ENCODE measurements at regions not wholly inside any gene's neighbourhood (a gene's known extent, or its start where the extent isn't known, plus 50 kb on each side); places are given as distances from the start of the nearest gene placed in this dataset.

DNA sequence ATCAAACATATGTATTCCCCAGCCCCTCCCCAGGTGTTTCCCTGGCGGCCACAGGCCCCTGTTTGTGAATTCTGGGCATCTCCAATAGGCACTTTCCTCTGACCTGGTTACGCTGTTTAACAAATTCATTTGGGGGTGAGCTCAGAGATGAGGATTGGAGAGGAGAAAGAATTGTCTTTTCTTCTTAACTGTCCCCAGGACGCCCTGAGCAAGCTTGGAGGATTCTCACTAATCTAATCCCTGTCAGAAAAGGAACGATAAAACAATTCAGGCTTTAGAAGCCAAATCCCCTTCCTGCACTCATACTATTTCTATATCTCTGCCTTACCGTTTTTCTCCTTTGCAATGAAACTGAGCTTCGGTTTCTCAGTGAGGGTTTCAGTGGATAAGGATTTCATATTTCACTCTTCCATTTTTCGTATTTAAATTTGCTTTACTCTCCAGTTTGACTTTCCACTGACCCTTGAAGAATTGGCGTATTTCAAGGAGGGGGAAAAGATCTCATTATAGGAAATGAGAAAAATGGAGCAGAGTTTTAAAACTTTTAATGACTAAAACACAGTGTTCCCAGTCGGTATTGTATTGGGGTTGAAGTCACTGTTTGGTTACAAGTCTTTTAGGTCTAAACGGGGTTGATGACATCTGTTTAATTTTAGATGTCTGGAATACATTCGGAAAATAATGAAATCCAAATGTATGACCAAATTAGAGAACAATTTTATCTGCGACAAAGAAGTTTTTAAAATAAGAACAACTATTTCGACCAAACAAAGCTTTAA is 180.1 kb downstream of the MACROH2A1 start:
- no peak for DNase-seq
- Histone ChIP-seq H3K36me3 (ENCODE audit: control insufficient read depth in 1 of 2, insufficient read depth in 2 of 2, low read length in 2 of 2) (no peaks in the 10 kb centered on the region), H3K4me1 (ENCODE audit: control insufficient read depth in 1 of 2, insufficient read depth in 2 of 2, low read length in 2 of 2) (no peaks in the 10 kb centered on the region), H2BK12ac (ENCODE audit: low read length) (no peak overlapping the region), H3K9me3 (ENCODE audit: insufficient read depth, low read depth, low read length) (peaks cover 2% of the 10 kb centered on the region), H2AK5ac (ENCODE audit: low read length) (no peak overlapping the region), H3K27me3 (ENCODE audit: insufficient read depth, low read length) (no peaks in the 10 kb centered on the region), H2AFZ (ENCODE audit: insufficient read depth, low read length, poor library complexity) (no peak overlapping the region), H3K4me3 (ENCODE audit: low read depth, low read length) (no peak overlapping the region), H3K23ac (ENCODE audit: low read length) (no peak overlapping the region), H4K91ac (ENCODE audit: low read depth, low read length) (no peak overlapping the region), H4K8ac (ENCODE audit: low read depth, low read length) (no peak overlapping the region), H2BK120ac (ENCODE audit: insufficient read depth, low read length, poor library complexity) (no peak overlapping the region), H3K9ac (ENCODE audit: low read length) (no peak overlapping the region), H3K79me2 (ENCODE audit: control insufficient read depth, insufficient read depth, low read length, poor library complexity) (no peaks in the 10 kb centered on the region), H3K4me2 (ENCODE audit: low read length) (no peak overlapping the region), H2BK5ac (ENCODE audit: low read depth, low read length, poor library complexity) (no peak overlapping the region), H3K79me1 (ENCODE audit: low read length) (no peaks in the 10 kb centered on the region), H3K27ac (ENCODE audit: low read depth, low read length) (no peak overlapping the region), H3K18ac (ENCODE audit: low read length) (no peak overlapping the region), H3K4ac (ENCODE audit: low read depth, low read length) (no peak overlapping the region), H4K12ac (ENCODE audit: low read depth, low read length) (no peak overlapping the region), H3K14ac (ENCODE audit: low read length) (no peak overlapping the region)
- no CpG with 5 or more reads among the region's 13 CpGs for WGBS (ENCODE audit: extremely low coverage, insufficient coverage, insufficient read length)

DNA sequence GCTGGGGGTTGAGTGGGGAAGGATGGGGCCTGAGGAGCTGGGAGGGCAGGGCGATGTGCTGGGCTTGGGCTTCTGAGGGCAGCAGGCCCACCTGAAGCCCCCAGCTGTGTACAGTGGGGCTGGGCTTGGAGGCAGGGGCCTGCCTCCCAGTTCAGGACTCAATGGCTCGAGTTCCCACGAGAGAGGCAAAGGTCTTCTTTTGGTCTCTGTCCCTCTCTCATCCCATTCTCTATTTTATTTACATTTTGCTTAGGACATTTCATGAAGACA is 180.6 kb downstream of the MACROH2A1 start:
- no peak overlapping the region for H3K4me3 ChIP-seq (ENCODE audit: low read depth, low read length)
- H3K9me3 ChIP-seq (ENCODE audit: insufficient read depth, low read depth, low read length): peaks cover 2% of the 10 kb centered on the region
- H2BK12ac ChIP-seq (ENCODE audit: low read length): no peak overlapping the region
- DNase-seq: no peak
- H3K79me1 ChIP-seq (ENCODE audit: low read length): no peaks in the 10 kb centered on the region
- H3K36me3 ChIP-seq (ENCODE audit: control insufficient read depth in 1 of 2, insufficient read depth in 2 of 2, low read length in 2 of 2): no peaks in the 10 kb centered on the region
- no peaks in the 10 kb centered on the region for H3K79me2 ChIP-seq (ENCODE audit: control insufficient read depth, insufficient read depth, low read length, poor library complexity)
- no peaks in the 10 kb centered on the region for H3K27me3 ChIP-seq (ENCODE audit: insufficient read depth, low read length)
- H3K23ac ChIP-seq (ENCODE audit: low read length): no peak overlapping the region
- no peak overlapping the region for H4K8ac ChIP-seq (ENCODE audit: low read depth, low read length)
- no peak overlapping the region for H2BK120ac ChIP-seq (ENCODE audit: insufficient read depth, low read length, poor library complexity)
- H3K9ac ChIP-seq (ENCODE audit: low read length): no peak overlapping the region
- H2AFZ ChIP-seq (ENCODE audit: insufficient read depth, low read length, poor library complexity): no peak overlapping the region
- H3K4me2 ChIP-seq (ENCODE audit: low read length): no peak overlapping the region
- H3K14ac ChIP-seq (ENCODE audit: low read length): no peak overlapping the region
- H2AK5ac ChIP-seq (ENCODE audit: low read length): no peak overlapping the region
- no peak overlapping the region for H3K27ac ChIP-seq (ENCODE audit: low read depth, low read length)
- H4K12ac ChIP-seq (ENCODE audit: low read depth, low read length): no peak overlapping the region
- H2BK5ac ChIP-seq (ENCODE audit: low read depth, low read length, poor library complexity): no peak overlapping the region
- H3K4me1 ChIP-seq (ENCODE audit: control insufficient read depth in 1 of 2, insufficient read depth in 2 of 2, low read length in 2 of 2): no peaks in the 10 kb centered on the region
- H3K18ac ChIP-seq (ENCODE audit: low read length): no peak overlapping the region
- no peak overlapping the region for H4K91ac ChIP-seq (ENCODE audit: low read depth, low read length)
- no peak overlapping the region for H3K4ac ChIP-seq (ENCODE audit: low read depth, low read length)
- no CpG with 5 or more reads among the region's 3 CpGs for WGBS (ENCODE audit: extremely low coverage, insufficient coverage, insufficient read length)

DNA sequence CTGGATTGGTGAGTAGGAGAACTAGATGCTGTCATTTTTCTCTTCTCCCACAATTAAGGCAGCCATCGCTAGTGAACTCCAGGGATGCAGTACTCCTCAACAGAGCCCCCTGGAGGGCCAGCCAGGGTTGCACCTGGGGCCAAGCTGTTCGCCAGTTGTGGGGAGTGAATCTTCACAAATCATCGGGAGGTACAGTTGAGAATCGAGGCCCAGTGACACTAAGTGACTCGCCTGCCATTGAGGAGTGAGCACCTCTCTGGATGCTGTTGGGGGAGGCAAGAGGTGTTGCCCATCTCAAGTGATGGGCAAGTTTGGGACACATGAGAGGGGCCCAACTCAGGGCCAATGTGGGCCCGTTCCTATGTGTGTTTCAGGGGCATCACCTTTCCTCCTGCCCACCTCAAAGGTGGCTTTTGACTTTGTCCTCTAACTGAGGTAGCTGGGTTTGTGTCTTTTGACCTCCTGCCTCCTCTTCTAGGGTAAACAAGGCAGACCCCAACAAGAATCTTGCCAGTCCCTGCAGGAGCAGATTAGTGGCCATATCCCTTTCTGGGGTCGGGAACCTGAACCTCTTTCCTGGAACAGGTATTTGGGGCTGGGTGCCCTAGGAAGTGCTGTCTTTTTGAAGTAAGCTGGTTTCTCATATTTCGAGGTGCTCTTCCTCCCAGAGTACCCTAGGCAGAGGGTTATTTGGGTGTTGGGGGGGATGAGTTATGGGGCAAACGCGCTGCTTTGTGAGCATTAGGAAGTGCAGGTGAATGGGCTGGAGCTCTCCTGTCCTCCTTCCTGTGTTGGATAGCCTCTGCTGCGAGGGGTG is 181.2 kb downstream of the MACROH2A1 start:
- Histone ChIP-seq H2AK5ac (ENCODE audit: low read length) (no peak overlapping the region), H3K4ac (ENCODE audit: low read depth, low read length) (no peak overlapping the region), H3K4me1 (ENCODE audit: control insufficient read depth in 1 of 2, insufficient read depth in 2 of 2, low read length in 2 of 2) (no peaks in the 10 kb centered on the region), H3K14ac (ENCODE audit: low read length) (no peak overlapping the region), H3K23ac (ENCODE audit: low read length) (no peak overlapping the region), H4K91ac (ENCODE audit: low read depth, low read length) (no peak overlapping the region), H2AFZ (ENCODE audit: insufficient read depth, low read length, poor library complexity) (no peak overlapping the region), H3K9me3 (ENCODE audit: insufficient read depth, low read depth, low read length) (peaks cover 2% of the 10 kb centered on the region), H3K4me2 (ENCODE audit: low read length) (no peak overlapping the region), H3K27ac (ENCODE audit: low read depth, low read length) (no peak overlapping the region), H3K27me3 (ENCODE audit: insufficient read depth, low read length) (no peaks in the 10 kb centered on the region), H3K18ac (ENCODE audit: low read length) (no peak overlapping the region), H3K4me3 (ENCODE audit: low read depth, low read length) (no peak overlapping the region), H2BK120ac (ENCODE audit: insufficient read depth, low read length, poor library complexity) (no peak overlapping the region), H2BK5ac (ENCODE audit: low read depth, low read length, poor library complexity) (no peak overlapping the region), H3K79me2 (ENCODE audit: control insufficient read depth, insufficient read depth, low read length, poor library complexity) (no peaks in the 10 kb centered on the region), H3K79me1 (ENCODE audit: low read length) (no peaks in the 10 kb centered on the region), H4K8ac (ENCODE audit: low read depth, low read length) (no peak overlapping the region), H3K9ac (ENCODE audit: low read length) (no peak overlapping the region), H4K12ac (ENCODE audit: low read depth, low read length) (no peak overlapping the region), H2BK12ac (ENCODE audit: low read length) (no peak overlapping the region), H3K36me3 (ENCODE audit: control insufficient read depth in 1 of 2, insufficient read depth in 2 of 2, low read length in 2 of 2) (no peaks in the 10 kb centered on the region)
- DNase-seq: no peak
- no CpG with 5 or more reads among the region's 11 CpGs for WGBS (ENCODE audit: extremely low coverage, insufficient coverage, insufficient read length)

DNA sequence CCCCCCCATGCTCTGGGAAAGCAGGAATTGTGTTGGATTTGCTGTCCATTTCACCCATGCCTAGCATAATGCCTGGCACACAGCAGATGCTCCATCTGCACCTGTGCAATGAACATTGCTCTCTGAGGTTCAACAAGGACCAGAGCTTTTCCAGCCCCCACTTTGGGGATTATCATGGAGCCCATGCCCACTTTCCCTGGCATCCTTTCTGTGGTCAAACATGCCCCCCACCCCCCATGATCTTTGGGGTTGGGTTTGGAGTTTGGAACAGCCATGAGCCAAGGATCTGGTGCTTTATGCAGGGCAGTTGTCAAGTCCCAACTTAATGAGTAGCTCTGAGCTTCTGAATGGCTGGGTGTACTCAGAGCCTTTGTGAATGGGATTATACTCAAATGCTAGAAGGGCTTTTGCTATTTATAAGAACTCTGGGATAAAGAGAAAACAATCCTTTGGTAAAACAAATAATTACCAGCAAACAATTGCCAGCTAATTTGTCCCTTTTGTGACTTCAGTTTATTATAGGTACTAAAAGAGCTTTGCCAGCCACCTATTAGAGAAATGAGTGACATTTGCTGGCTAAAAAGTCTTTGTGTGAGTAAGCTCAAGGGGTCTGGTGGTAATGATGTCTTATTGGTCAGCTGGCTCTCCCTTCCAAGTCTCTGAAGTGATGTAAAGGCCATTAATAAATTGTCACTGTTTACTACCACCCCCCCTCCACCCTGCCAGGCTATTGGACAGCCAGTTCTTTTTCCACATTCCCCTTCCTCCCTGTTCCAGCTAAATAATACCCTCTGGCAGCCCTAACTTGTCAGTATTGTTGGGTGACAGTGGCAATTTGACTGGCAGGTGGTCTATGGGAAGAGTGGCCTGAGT is 182.3 kb downstream of the MACROH2A1 start:
- no peak for DNase-seq
- H3K4me1 ChIP-seq (ENCODE audit: control insufficient read depth in 1 of 2, insufficient read depth in 2 of 2, low read length in 2 of 2): no peaks in the 10 kb centered on the region
- no peak overlapping the region for H3K14ac ChIP-seq (ENCODE audit: low read length)
- H3K9ac ChIP-seq (ENCODE audit: low read length): no peak overlapping the region
- H3K18ac ChIP-seq (ENCODE audit: low read length): no peak overlapping the region
- H3K36me3 ChIP-seq (ENCODE audit: control insufficient read depth in 1 of 2, insufficient read depth in 2 of 2, low read length in 2 of 2): no peaks in the 10 kb centered on the region
- no peak overlapping the region for H2BK120ac ChIP-seq (ENCODE audit: insufficient read depth, low read length, poor library complexity)
- no peaks in the 10 kb centered on the region for H3K27me3 ChIP-seq (ENCODE audit: insufficient read depth, low read length)
- no peak overlapping the region for H2AFZ ChIP-seq (ENCODE audit: insufficient read depth, low read length, poor library complexity)
- no peaks in the 10 kb centered on the region for H3K79me1 ChIP-seq (ENCODE audit: low read length)
- H4K91ac ChIP-seq (ENCODE audit: low read depth, low read length): no peak overlapping the region
- no peak overlapping the region for H4K8ac ChIP-seq (ENCODE audit: low read depth, low read length)
- no peak overlapping the region for H2BK12ac ChIP-seq (ENCODE audit: low read length)
- H3K9me3 ChIP-seq (ENCODE audit: insufficient read depth, low read depth, low read length): peaks cover 2% of the 10 kb centered on the region
- H3K4me2 ChIP-seq (ENCODE audit: low read length): no peak overlapping the region
- no peak overlapping the region for H3K4ac ChIP-seq (ENCODE audit: low read depth, low read length)
- H4K12ac ChIP-seq (ENCODE audit: low read depth, low read length): no peak overlapping the region
- no peak overlapping the region for H2AK5ac ChIP-seq (ENCODE audit: low read length)
- H3K4me3 ChIP-seq (ENCODE audit: low read depth, low read length): no peak overlapping the region
- no peak overlapping the region for H3K27ac ChIP-seq (ENCODE audit: low read depth, low read length)
- no peaks in the 10 kb centered on the region for H3K79me2 ChIP-seq (ENCODE audit: control insufficient read depth, insufficient read depth, low read length, poor library complexity)
- no peak overlapping the region for H3K23ac ChIP-seq (ENCODE audit: low read length)
- H2BK5ac ChIP-seq (ENCODE audit: low read depth, low read length, poor library complexity): no peak overlapping the region
